GM12878 (cell line): ENCODE measurements at regions not wholly inside any gene's neighbourhood (a gene's known extent, or its start where the extent isn't known, plus 50 kb on each side); places are given as distances from the start of the nearest gene placed in this dataset.
A peak's percentile ranks its signal among the peaks of the same experiment; 100 is the strongest.

Source experiments
- ATAC-seq: fragments of 200-7000 bp; cut with Tn5 transposase; 3 replicates; pipeline ENCODE4 v1.9.1; 2020; ENCODE audit warnings: mild to moderate bottlenecking, moderate library complexity
- BruUV-seq: library from RNA; stranded (reverse); fragments of 400-500 nt; replicated peaks from 2 replicates; lab custom pipeline; 2021; lab: Mats Ljungman, UMichigan
- CTCF ChIA-PET: fragments of 300-600 bp; sonication (Branson Sonifier 250); formaldehyde crosslinking; extraction: SDS; loops from one replicate; lab custom pipeline; 2021; ENCODE audit warnings: inconsistent platforms; lab: Yijun Ruan, JAX
- POLR2A ChIA-PET: fragments of 350-600 bp; formaldehyde crosslinking; extraction: SDS; loops from one replicate; lab custom pipeline; 2021; ENCODE audit warnings: inconsistent platforms; lab: Charles Lee
- RAD21 ChIA-PET: fragments of 300-600 bp; sonication (Branson Sonifier 250); formaldehyde crosslinking; loops from one replicate; lab custom pipeline; 2023; ENCODE audit warnings: antibody characterized with exemption; ENCODE audit not compliant: unreplicated experiment; lab: Charles Lee
- SMC1A ChIA-PET: fragments of 300-600 bp; sonication (Branson Sonifier 250); formaldehyde crosslinking; loops from one replicate; lab custom pipeline; 2023; ENCODE audit not compliant: unreplicated experiment, uncharacterized antibody; lab: Charles Lee
- DNase-seq: peaks from one replicate; pipeline ENCODE4 v3.0.0-alpha.2; 2011; ENCODE audit warnings: low read depth, low spot score
- FAIRE-seq: peaks from 3 replicates; lab custom pipeline; 2011; peaks lifted over from hg19 to GRCh38; lab: Jason Lieb, UNC
- H2AFZ ChIP-seq: 2 replicates; pipeline ENCODE4 v1.6.0; 2011; ENCODE audit warnings: low read depth, low read length, control low read depth; ENCODE audit not compliant: control insufficient read depth
- H3K27ac ChIP-seq: 2 replicates; pipeline ENCODE4 v1.5.1; 2011; ENCODE audit warnings: control low read depth; ENCODE audit not compliant: control insufficient read depth, insufficient read depth
- H3K27me3 ChIP-seq, 2 experiments: replicated peaks in 1 of 2; 2 replicates each; pipeline versions ENCODE4 v1.6.0 to v1.6.1; 2011; ENCODE audit warnings: low read length in 1 of 2; ENCODE audit not compliant: control insufficient read depth in 2 of 2, insufficient read depth in 2 of 2
- H3K36me3 ChIP-seq, 2 experiments: 2 replicates each; pipeline ENCODE4 v1.5.1; 2011; ENCODE audit warnings: low read length in 1 of 2; ENCODE audit not compliant: control insufficient read depth in 2 of 2, insufficient read depth in 2 of 2
- H3K4me1 ChIP-seq: 2 replicates; pipeline ENCODE4 v1.6.1; 2011; ENCODE audit warnings: mild to moderate bottlenecking, low read length, moderate library complexity, mixed read lengths; ENCODE audit not compliant: control insufficient read depth, insufficient read depth
- H3K4me2 ChIP-seq: 2 replicates; pipeline ENCODE4 v1.6.0; 2011; ENCODE audit warnings: control low read depth; ENCODE audit not compliant: control insufficient read depth, insufficient read depth
- H3K4me3 ChIP-seq: fragments of 200-600 bp; sonication (generic); 2 replicates; pipeline ENCODE4 v1.5.1; 2016
- H3K79me2 ChIP-seq: 2 replicates; pipeline ENCODE4 v1.6.0; 2011; ENCODE audit warnings: low read length; ENCODE audit not compliant: control insufficient read depth, insufficient read depth
- H3K9ac ChIP-seq: 2 replicates; pipeline ENCODE4 v1.8.0; 2011; ENCODE audit warnings: low read length, control low read depth, mixed read lengths; ENCODE audit not compliant: control insufficient read depth, insufficient read depth
- H3K9me3 ChIP-seq: replicated peaks from 3 replicates; pipeline ENCODE4 v1.5.1; 2011; ENCODE audit warnings: mild to moderate bottlenecking, low read length; ENCODE audit not compliant: control insufficient read depth, insufficient read depth
- H4K20me1 ChIP-seq: 2 replicates; pipeline ENCODE4 v1.6.0; 2011; ENCODE audit not compliant: control insufficient read depth, insufficient read depth
- BHLHE40 ChIP-seq, 2 experiments: fragments of 450-650 bp in 1 of 2; IDR thresholded peaks; 2 replicates each; pipeline ENCODE4 v1.6.1; 2011 to 2017; ENCODE audit warnings: low read depth in 2 of 2, borderline replicate concordance in 1 of 2, improper control_type of control experiment in 1 of 2, low read length in 1 of 2, mild to moderate bottlenecking in 1 of 2
- CREB1 ChIP-seq: IDR thresholded peaks from 2 replicates; pipeline ENCODE4 v1.6.1; 2012; ENCODE audit warnings: low read depth, mild to moderate bottlenecking, inconsistent platforms
- DPF2 ChIP-seq: fragments of 450-650 bp; IDR thresholded peaks from 2 replicates; pipeline ENCODE4 v1.6.1; 2017; ENCODE audit warnings: mild to moderate bottlenecking
- IKZF1 ChIP-seq: fragments of 450-650 bp; conservative IDR thresholded peaks from 2 replicates; pipeline ENCODE4 v1.6.1; 2017; ENCODE audit warnings: antibody characterized with exemption, mild to moderate bottlenecking
- IKZF2 ChIP-seq, 2 experiments: fragments of 450-650 bp; IDR thresholded peaks; 2 replicates each; pipeline ENCODE4 v1.6.1; 2017; ENCODE audit warnings: mild to moderate bottlenecking in 2 of 2, moderate library complexity in 2 of 2
- MEF2A ChIP-seq: IDR thresholded peaks from 2 replicates; pipeline ENCODE4 v1.6.1; 2011; ENCODE audit warnings: low read depth, mild to moderate bottlenecking, low read length, moderate library complexity; ENCODE audit not compliant: insufficient read depth
- MTA2 ChIP-seq: fragments of 450-650 bp; IDR thresholded peaks from 2 replicates; pipeline ENCODE4 v1.6.1; 2016; ENCODE audit warnings: low read depth, mild to moderate bottlenecking, moderate library complexity
- NFYA ChIP-seq: IDR thresholded peaks from 2 replicates; pipeline ENCODE4 v1.6.1; 2011; ENCODE audit warnings: low read depth, mild to moderate bottlenecking, low read length, improper control_type of control experiment, borderline replicate concordance
- NKRF ChIP-seq: fragments of 450-650 bp; conservative IDR thresholded peaks from 2 replicates; pipeline ENCODE4 v1.6.1; 2017; ENCODE audit warnings: mild to moderate bottlenecking, moderate library complexity
- RUNX3 ChIP-seq: IDR thresholded peaks from 2 replicates; pipeline ENCODE4 v1.6.1; 2012; ENCODE audit warnings: low read length, inconsistent platforms
- SMAD1 ChIP-seq: fragments of 450-650 bp; IDR thresholded peaks from 2 replicates; pipeline ENCODE4 v1.6.1; 2018; ENCODE audit warnings: mild to moderate bottlenecking, low read depth; ENCODE audit not compliant: partially characterized antibody
- SP1 ChIP-seq: IDR thresholded peaks from one replicate; pipeline ENCODE4 v1.6.1; 2011; ENCODE audit warnings: low read depth, low read length
- SRF ChIP-seq, 2 experiments: IDR thresholded peaks; 2 replicates each; pipeline ENCODE4 v1.6.1; 2011; ENCODE audit warnings: low read depth in 2 of 2, low read length in 2 of 2, mild to moderate bottlenecking in 1 of 2, moderate library complexity in 1 of 2
- WGBS: methylation state at CpG from one replicate; pipeline ENCODE4 v1.1.6; 2016; ENCODE audit warnings: low lambda C conversion rate; ENCODE audit not compliant: insufficient replicate concordance, insufficient coverage; ENCODE audit errors: missing lambda C conversion rate; 5-methylcytosine and 5-hydroxymethylcytosine counted together
- in situ Hi-C: fragments of 300-500 bp; cut with MboI; formaldehyde crosslinking; loops from 9 replicates; pipeline ENCODE4 v1.14.3; 2018; ENCODE audit warnings: mixed read lengths
- intact Hi-C: fragments of 100-400 bp; cut with micrococcal nuclease; formaldehyde crosslinking; loops from one replicate; pipeline ENCODE4 v1.14.2; 2022; ENCODE audit not compliant: unreplicated experiment

GRCh38 chr1:90340606-90341005 is 345.7 kb downstream of the ZNF326 start:
- H3K36me3 ChIP-seq: no peaks in the 10 kb centered on the region
- in situ Hi-C loops: no loop called here
- H3K9me3 ChIP-seq: no peaks in the 10 kb centered on the region
- 45% methylated on average over 2 of the region's 2 CpGs for WGBS
- BruUV-seq: no TSS peak
- RAD21 ChIA-PET: no interaction called here
- CTCF ChIA-PET: no interaction called here
- no peak overlapping the region for H3K27ac ChIP-seq
- TF ChIP-seq SP1 (no peak), SRF (IDR thresholded peaks at IDR 0.05; ENCODE audit: low read depth in 2 of 2, low read length in 2 of 2) (no peak), RUNX3 (peak; percentile 61), MTA2 (peak; percentile 43; the same call in 1 of the 2 replicates), IKZF2 (IDR thresholded peaks at IDR 0.05) (peak in 1 of 2 experiments; percentile 20; a peak in 2 of 4 replicates), IKZF1 (peak; percentile 41)
- no peaks in the 10 kb centered on the region for H4K20me1 ChIP-seq
- no peak overlapping the region for H2AFZ ChIP-seq
- intact Hi-C loops: no loop called here
- ATAC-seq: peak; percentile 28; the same call in 2 of the 3 replicates
- no peak for FAIRE-seq
- SMC1A ChIA-PET: interaction anchor here (1.1 kb wide), 1 partner anchor 24 kb away, joined by 3 read pairs; no protein-coding TSS in a partner anchor
- no peaks in the 10 kb centered on the region for H3K27me3 ChIP-seq
- DNase-seq: no peak
- no peak overlapping the region for H3K4me2 ChIP-seq
- no peak overlapping the region for H3K4me3 ChIP-seq
- POLR2A ChIA-PET: no interaction called here
- H3K9ac ChIP-seq: no peak overlapping the region
- no peaks in the 10 kb centered on the region for H3K79me2 ChIP-seq
- 0 out of 2 replicates have a peak, but pooled peaks cover 3% of the 10 kb centered on the region for H3K4me1 ChIP-seq

GRCh38 chr1:90339811-90340210 is 344.9 kb downstream of the ZNF326 start:
- no peaks in the 10 kb centered on the region for H3K79me2 ChIP-seq
- in situ Hi-C loops (no loop called here), intact Hi-C loops (no loop called here)
- no peak overlapping the region for H3K4me3 ChIP-seq
- CTCF ChIA-PET: no interaction called here
- H3K4me1 ChIP-seq: no peaks in the 10 kb centered on the region
- no peak overlapping the region for H2AFZ ChIP-seq
- POLR2A ChIA-PET: no interaction called here
- H4K20me1 ChIP-seq: no peaks in the 10 kb centered on the region
- no peaks in the 10 kb centered on the region for H3K36me3 ChIP-seq
- H3K4me2 ChIP-seq: no peak overlapping the region
- ATAC-seq (peak; percentile 20), DNase-seq (no peak), FAIRE-seq (no peak)
- H3K27me3 ChIP-seq: no peaks in the 10 kb centered on the region
- SMC1A ChIA-PET: interaction anchor here (1.8 kb wide), 1 partner anchor 14 kb away, joined by 5 read pairs; no protein-coding TSS in a partner anchor
- no peaks in the 10 kb centered on the region for H3K9me3 ChIP-seq
- 10% methylated on average over 2 of the region's 2 CpGs for WGBS
- no TSS peak for BruUV-seq
- H3K27ac ChIP-seq: no peak overlapping the region
- RAD21 ChIA-PET: no interaction called here
- H3K9ac ChIP-seq: no peak overlapping the region
- TF ChIP-seq NKRF: no peak
- no peak for TF ChIP-seq SMAD1
- no peak for TF ChIP-seq CREB1
- TF ChIP-seq BHLHE40 (IDR thresholded peaks at IDR 0.05; ENCODE audit: borderline replicate concordance in 1 of 2, low read depth in 2 of 2, low read length in 1 of 2): no peak
- TF ChIP-seq NFYA: no peak
- no peak for TF ChIP-seq MEF2A
- TF ChIP-seq DPF2: no peak
